ENCODE measurements at regions not wholly inside any gene's neighbourhood (a gene's known extent, or its start where the extent isn't known, plus 50 kb on each side); places are given as distances from the start of the nearest gene placed in this dataset.

DNA sequence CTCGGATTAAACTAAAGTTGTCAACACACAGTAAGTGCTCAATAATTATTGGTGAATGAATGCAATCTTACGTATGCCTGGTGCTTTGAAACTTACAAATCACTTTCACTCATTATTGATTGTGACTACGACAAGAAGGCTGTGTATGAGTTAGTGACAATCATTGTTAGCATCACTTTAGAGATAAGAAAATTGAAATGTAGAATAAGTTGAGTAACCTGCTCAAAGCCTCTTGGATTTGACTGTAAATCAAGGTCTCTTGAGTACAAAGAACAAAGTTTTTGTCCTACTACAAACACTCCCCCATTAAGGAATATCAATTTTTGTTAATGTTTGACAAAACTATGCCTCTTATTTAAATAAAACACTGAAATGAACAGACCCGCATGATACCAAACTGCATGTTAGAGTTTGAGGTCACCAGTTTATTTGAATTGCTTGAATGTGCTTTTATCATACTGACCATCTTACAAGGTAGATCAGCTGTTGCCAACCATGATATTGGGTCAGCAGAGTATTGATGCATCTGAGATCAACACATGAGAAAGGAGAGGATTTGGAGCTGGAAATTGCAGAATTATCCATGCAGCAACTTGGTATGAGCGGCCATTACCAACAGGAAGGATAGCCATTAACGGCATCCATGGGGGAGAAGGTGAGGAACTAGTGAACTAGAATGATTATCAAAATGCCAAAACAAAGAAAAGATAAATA, 142.1 kb downstream of the IRS1 start:
- H3K36me3 ChIP-seq (ENCODE audit: control insufficient read depth in 2 of 3, insufficient read depth in 3 of 3, low read length in 3 of 3) = no peaks in the 10 kb centered on the region
- TF ChIP-seq, protein P1, sequence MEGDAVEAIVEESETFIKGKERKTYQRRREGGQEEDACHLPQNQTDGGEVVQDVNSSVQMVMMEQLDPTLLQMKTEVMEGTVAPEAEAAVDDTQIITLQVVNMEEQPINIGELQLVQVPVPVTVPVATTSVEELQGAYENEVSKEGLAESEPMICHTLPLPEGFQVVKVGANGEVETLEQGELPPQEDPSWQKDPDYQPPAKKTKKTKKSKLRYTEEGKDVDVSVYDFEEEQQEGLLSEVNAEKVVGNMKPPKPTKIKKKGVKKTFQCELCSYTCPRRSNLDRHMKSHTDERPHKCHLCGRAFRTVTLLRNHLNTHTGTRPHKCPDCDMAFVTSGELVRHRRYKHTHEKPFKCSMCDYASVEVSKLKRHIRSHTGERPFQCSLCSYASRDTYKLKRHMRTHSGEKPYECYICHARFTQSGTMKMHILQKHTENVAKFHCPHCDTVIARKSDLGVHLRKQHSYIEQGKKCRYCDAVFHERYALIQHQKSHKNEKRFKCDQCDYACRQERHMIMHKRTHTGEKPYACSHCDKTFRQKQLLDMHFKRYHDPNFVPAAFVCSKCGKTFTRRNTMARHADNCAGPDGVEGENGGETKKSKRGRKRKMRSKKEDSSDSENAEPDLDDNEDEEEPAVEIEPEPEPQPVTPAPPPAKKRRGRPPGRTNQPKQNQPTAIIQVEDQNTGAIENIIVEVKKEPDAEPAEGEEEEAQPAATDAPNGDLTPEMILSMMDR (IDR thresholded peaks at IDR 0.05; ENCODE audit: borderline replicate concordance, extremely low read depth, insufficient read depth) = no peak
- FAIRE-seq = no peak

DNA sequence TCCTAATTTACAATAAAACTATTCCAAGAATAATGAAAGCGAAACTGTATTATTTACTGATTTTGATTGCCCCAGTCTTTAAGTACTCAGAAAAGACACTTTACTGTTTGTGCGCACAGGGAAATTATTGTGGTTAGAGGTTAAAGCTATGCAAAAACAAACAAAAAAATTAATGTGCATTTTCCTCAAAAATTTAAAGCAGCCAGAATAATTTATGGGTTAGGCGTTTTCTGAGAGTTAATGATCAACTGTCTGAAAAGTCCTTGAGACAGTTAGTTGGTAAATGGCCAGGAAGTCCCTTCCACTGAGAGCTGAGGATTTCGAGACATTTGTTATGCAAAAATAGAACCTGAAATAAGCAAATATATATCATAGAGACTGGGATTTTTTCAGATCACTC, 143.3 kb downstream of the IRS1 start:
- intact Hi-C loops (cut with DNase I) = loop anchor here (10.0 kb wide), 1 partner anchor 138 kb away; the partner anchor contains the start of gene IRS1
- peak overlapping the region; percentile 18 to 55 for H3K27ac ChIP-seq (ENCODE audit: low read depth in 2 of 2, low read length in 2 of 2)
- FAIRE-seq (peak; percentile 88), DNase-seq (peak in 2 of 5 donors; percentile 42 to 48)
- H3K4me1 ChIP-seq (ENCODE audit: control insufficient read depth in 2 of 3, insufficient read depth in 2 of 3, low read depth in 1 of 3, low read length in 3 of 3) = peaks cover 0 to 18% (median 9%) of the 10 kb centered on the region in 3 donors
- TF ChIP-seq, protein P1 (IDR thresholded peaks at IDR 0.05; ENCODE audit: borderline replicate concordance, extremely low read depth, insufficient read depth) = no peak
- no peaks in the 10 kb centered on the region for H3K9me3 ChIP-seq (ENCODE audit: control insufficient read depth in 2 of 3, insufficient read depth in 1 of 3, low read length in 3 of 3)
- peak overlapping the region in 1 of 3 donors; percentile 9 for H3K9ac ChIP-seq (ENCODE audit: low read length in 3 of 3)
- no peaks in the 10 kb centered on the region for H3K27me3 ChIP-seq (ENCODE audit: control insufficient read depth, insufficient read depth, low read length)
- peak overlapping the region in 1 of 3 donors; percentile 2 for H3K4me3 ChIP-seq (ENCODE audit: low read length in 3 of 3)
- H3K36me3 ChIP-seq (ENCODE audit: control insufficient read depth in 2 of 3, insufficient read depth in 3 of 3, low read length in 3 of 3) = no peaks in the 10 kb centered on the region

More for the DNA sequence above, 142.1 kb downstream of the IRS1 start:
- H3K9me3 ChIP-seq (ENCODE audit: control insufficient read depth in 2 of 3, insufficient read depth in 1 of 3, low read length in 3 of 3) = no peaks in the 10 kb centered on the region
- DNase-seq = no peak
- peaks cover 0 to 15% (median 14%) of the 10 kb centered on the region in 3 donors for H3K4me1 ChIP-seq (ENCODE audit: control insufficient read depth in 2 of 3, insufficient read depth in 2 of 3, low read depth in 1 of 3, low read length in 3 of 3)
- no peaks in the 10 kb centered on the region for H3K27me3 ChIP-seq (ENCODE audit: control insufficient read depth, insufficient read depth, low read length)
- H3K27ac ChIP-seq (ENCODE audit: low read depth in 2 of 2, low read length in 2 of 2) = no peak overlapping the region
- intact Hi-C loops (cut with DNase I) = loop anchor here (10.0 kb wide), 1 partner anchor 137 kb away; the partner anchor contains the start of gene IRS1
- no peak overlapping the region for H3K4me3 ChIP-seq (ENCODE audit: low read length in 3 of 3)
- no peak overlapping the region for H3K9ac ChIP-seq (ENCODE audit: low read length in 3 of 3)

DNA sequence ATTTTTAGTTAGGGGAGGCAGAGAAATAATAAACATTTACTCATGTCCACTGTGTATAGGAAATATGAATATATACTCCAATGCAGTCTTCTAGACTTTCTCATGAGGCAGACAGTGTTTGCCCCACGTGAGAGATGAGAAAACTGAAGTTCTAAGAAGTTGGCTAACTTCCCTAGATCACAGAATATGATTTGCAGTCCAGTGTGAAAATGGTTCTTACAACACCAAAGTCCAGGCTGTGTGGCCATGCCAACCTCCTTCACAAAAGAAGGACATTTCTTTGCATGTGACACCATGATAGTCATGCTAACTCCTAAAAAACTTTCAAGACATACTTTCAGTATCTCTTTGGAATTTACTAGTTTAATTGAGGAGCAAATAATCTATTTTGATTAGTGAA, 143.7 kb downstream of the IRS1 start:
- peaks cover 0 to 21% (median 10%) of the 10 kb centered on the region in 3 donors for H3K4me1 ChIP-seq (ENCODE audit: control insufficient read depth in 2 of 3, insufficient read depth in 2 of 3, low read depth in 1 of 3, low read length in 3 of 3)
- TF ChIP-seq, protein P1 (IDR thresholded peaks at IDR 0.05; ENCODE audit: borderline replicate concordance, extremely low read depth, insufficient read depth) = no peak
- H3K4me3 ChIP-seq (ENCODE audit: low read length in 3 of 3) = peak overlapping the region in 1 of 3 donors; percentile 2
- DNase-seq = no peak
- intact Hi-C loops (cut with DNase I) = loop anchor here (10.0 kb wide), 1 partner anchor 139 kb away; the partner anchor contains the start of gene IRS1
- H3K27ac ChIP-seq (ENCODE audit: low read depth in 2 of 2, low read length in 2 of 2) = peak overlapping the region; percentile 18 to 55
- FAIRE-seq = no peak
- no peaks in the 10 kb centered on the region for H3K27me3 ChIP-seq (ENCODE audit: control insufficient read depth, insufficient read depth, low read length)
- H3K9me3 ChIP-seq (ENCODE audit: control insufficient read depth in 2 of 3, insufficient read depth in 1 of 3, low read length in 3 of 3) = no peaks in the 10 kb centered on the region
- H3K36me3 ChIP-seq (ENCODE audit: control insufficient read depth in 2 of 3, insufficient read depth in 3 of 3, low read length in 3 of 3) = no peaks in the 10 kb centered on the region
- H3K9ac ChIP-seq (ENCODE audit: low read length in 3 of 3) = peak overlapping the region in 1 of 3 donors; percentile 9
